Suprapubic skin (tissue), 4 donors: ENCODE measurements at regions not wholly inside any gene's neighbourhood (a gene's known extent, or its start where the extent isn't known, plus 50 kb on each side); places are given as distances from the start of the nearest gene placed in this dataset.

Source experiments
- DNase-seq, 2 donors: peaks; one replicate each; pipeline ENCODE4 v3.0.0-alpha.2; 2019; ENCODE audit warnings: low spot score in 2 of 2
- H3K27ac ChIP-seq: fragments of 200-600 bp; sonication (generic); one replicate; pipeline ENCODE4 v1.5.1; 2019
- H3K27me3 ChIP-seq: fragments of 200-600 bp; sonication (generic); one replicate; pipeline ENCODE4 v1.5.1; 2019
- H3K36me3 ChIP-seq: fragments of 200-600 bp; sonication (generic); one replicate; pipeline ENCODE4 v1.5.1; 2019
- H3K4me1 ChIP-seq: fragments of 200-600 bp; sonication (generic); one replicate; pipeline ENCODE4 v1.5.1; 2019
- H3K4me3 ChIP-seq: fragments of 200-600 bp; sonication (generic); one replicate; pipeline ENCODE4 v1.5.1; 2019; ENCODE audit warnings: mild to moderate bottlenecking
- H3K9me3 ChIP-seq: fragments of 200-600 bp; sonication (generic); one replicate; pipeline ENCODE4 v1.5.1; 2019
- CTCF ChIP-seq, 2 donors: fragments of 200-600 bp in 1 of 2; fragments of 450-650 bp in 1 of 2; sonication (generic) in 1 of 2; IDR thresholded peaks; one replicate each; pipeline ENCODE4 v1.5.1; 2016 to 2019; ENCODE audit warnings: antibody characterized with exemption in 2 of 2, mild to moderate bottlenecking in 1 of 2, moderate library complexity in 1 of 2
- EP300 ChIP-seq: sonication (generic); formaldehyde crosslinking; IDR thresholded peaks from one replicate; pipeline ENCODE4 v1.6.1; 2017; ENCODE audit warnings: antibody characterized with exemption
- POLR2A ChIP-seq, 2 donors: fragments of 450-650 bp; IDR thresholded peaks; one replicate each; pipeline ENCODE4 v1.6.1; 2017; ENCODE audit warnings: antibody characterized with exemption in 2 of 2, mild to moderate bottlenecking in 2 of 2, moderate library complexity in 2 of 2
- POLR2AphosphoS5 ChIP-seq, 3 donors: sonication (generic); formaldehyde crosslinking; IDR thresholded peaks; one replicate each; pipeline ENCODE4 v1.6.1; 2017; ENCODE audit warnings: antibody characterized with exemption in 3 of 3
- WGBS: methylation state at CpG from one replicate; pipeline ENCODE4 v1.1.5; 2018; 5-methylcytosine and 5-hydroxymethylcytosine counted together

DNA sequence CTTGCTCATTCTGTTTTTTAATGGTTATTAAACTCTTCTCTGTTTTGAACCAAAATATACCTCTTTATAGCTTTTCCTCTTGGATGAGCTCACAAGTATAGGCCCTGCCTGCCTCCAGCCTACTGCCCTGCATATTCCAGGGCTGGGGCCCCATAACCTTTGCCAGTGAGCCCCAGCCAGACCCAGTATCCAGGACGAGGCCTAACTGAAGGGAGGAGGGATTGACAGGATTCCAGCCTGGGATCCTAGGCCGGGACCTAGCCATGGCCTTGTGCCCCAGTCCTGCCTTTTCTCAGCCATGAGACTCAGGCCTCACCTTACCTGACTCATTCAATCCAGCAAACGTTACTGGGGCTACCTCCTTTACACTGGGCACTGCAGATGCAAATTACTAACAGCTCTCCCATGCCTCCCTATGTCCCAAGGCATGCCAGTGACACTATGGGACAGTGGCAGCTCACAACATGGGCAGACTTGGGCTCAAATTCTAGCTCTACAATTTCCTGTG, 159.2 kb downstream of the DDX1 start:
- H3K4me3 ChIP-seq, result no peak overlapping the region
- H3K4me1 ChIP-seq, result peaks cover 9% of the 10 kb centered on the region
- H3K27me3 ChIP-seq, result peaks cover 3% of the 10 kb centered on the region
- H3K27ac ChIP-seq, result no peak overlapping the region
- no peaks in the 10 kb centered on the region for H3K9me3 ChIP-seq
- no peak for DNase-seq
- no peaks in the 10 kb centered on the region for H3K36me3 ChIP-seq
- no peak for TF ChIP-seq EP300
- TF ChIP-seq POLR2A (IDR thresholded peaks at IDR 0.05), result no peak
- TF ChIP-seq POLR2AphosphoS5 (IDR thresholded peaks at IDR 0.05), result no peak
- TF ChIP-seq CTCF (IDR thresholded peaks at IDR 0.05), result no peak
- WGBS, result 85% methylated on average over 3 of the region's 3 CpGs

- no peak for TF ChIP-seq POLR2A (IDR thresholded peaks at IDR 0.05)
- no peak for TF ChIP-seq EP300
- no peak for TF ChIP-seq CTCF (IDR thresholded peaks at IDR 0.05)
- TF ChIP-seq POLR2AphosphoS5 (IDR thresholded peaks at IDR 0.05), result no peak
- WGBS, result 87% methylated on average over 2 of the region's 2 CpGs
Observed at GRCh38 chr2:15751477-15751876, 159.8 kb downstream of the DDX1 start.

GRCh38 chr2:15752552-15753232, 161.0 kb downstream of the DDX1 start:
- H3K4me3 ChIP-seq, result no peak overlapping the region
- no peaks in the 10 kb centered on the region for H3K9me3 ChIP-seq
- H3K36me3 ChIP-seq, result no peaks in the 10 kb centered on the region
- DNase-seq, result no peak
- no peaks in the 10 kb centered on the region for H3K27me3 ChIP-seq
- WGBS, result 89% methylated on average over 2 of the region's 2 CpGs
- peaks cover 9% of the 10 kb centered on the region for H3K4me1 ChIP-seq
- no peak for TF ChIP-seq POLR2A (IDR thresholded peaks at IDR 0.05)
- no peak for TF ChIP-seq POLR2AphosphoS5 (IDR thresholded peaks at IDR 0.05)
- TF ChIP-seq CTCF (IDR thresholded peaks at IDR 0.05), result no peak
- no peak for TF ChIP-seq EP300
- no peak overlapping the region for H3K27ac ChIP-seq

More at GRCh38 chr2:15751477-15751876, 159.8 kb downstream of the DDX1 start:
- Histone ChIP-seq H3K9me3 (no peaks in the 10 kb centered on the region), H3K4me3 (no peak overlapping the region), H3K27ac (no peak overlapping the region), H3K4me1 (peaks cover 9% of the 10 kb centered on the region), H3K27me3 (no peaks in the 10 kb centered on the region), H3K36me3 (no peaks in the 10 kb centered on the region)
- no peak for DNase-seq

DNA sequence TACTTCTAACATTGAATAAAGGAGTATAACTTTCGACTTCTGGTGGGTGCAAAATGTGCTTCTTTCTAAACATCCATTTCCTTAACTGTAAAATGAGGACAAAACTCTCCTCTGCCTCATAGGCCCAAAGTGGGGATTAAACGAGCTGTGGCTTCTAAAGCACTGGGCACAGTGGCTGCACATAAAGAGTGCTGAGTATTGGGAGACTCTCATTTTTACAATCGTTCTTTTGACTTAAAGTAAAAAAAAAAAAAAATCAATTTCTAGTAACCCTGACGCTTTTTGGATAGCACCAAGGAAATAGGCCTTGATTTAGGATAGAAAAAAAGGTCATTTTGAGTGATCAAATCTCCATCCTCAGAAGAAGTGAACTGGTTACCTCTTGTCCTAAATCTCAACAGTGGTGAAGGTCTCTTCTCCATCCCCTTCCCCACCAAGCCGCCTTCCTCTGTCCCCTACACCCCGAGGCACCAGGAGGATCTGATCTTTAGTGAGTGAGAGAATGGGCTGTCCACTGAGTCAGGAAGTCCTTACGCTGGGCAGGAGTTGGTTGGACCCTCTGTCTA, 161.6 kb downstream of the DDX1 start:
- Histone ChIP-seq H3K4me1 (peaks cover 9% of the 10 kb centered on the region), H3K27me3 (no peaks in the 10 kb centered on the region), H3K36me3 (no peaks in the 10 kb centered on the region), H3K9me3 (no peaks in the 10 kb centered on the region), H3K4me3 (no peak overlapping the region), H3K27ac (no peak overlapping the region)
- DNase-seq, result no peak
- 73% methylated on average over 7 of the region's 7 CpGs for WGBS
- no peak for TF ChIP-seq CTCF (IDR thresholded peaks at IDR 0.05)
- TF ChIP-seq EP300, result no peak
- no peak for TF ChIP-seq POLR2A (IDR thresholded peaks at IDR 0.05)
- TF ChIP-seq POLR2AphosphoS5 (IDR thresholded peaks at IDR 0.05), result no peak
